HG03432 (cell line): ENCODE measurements at regions not wholly inside any gene's neighbourhood (a gene's known extent, or its start where the extent isn't known, plus 50 kb on each side); places are given as distances from the start of the nearest gene placed in this dataset.

Experiments
- ATAC-seq: cut with Tn5 transposase; IDR thresholded peaks from one replicate; pipeline ENCODE4 v1.9.1; 2021; ENCODE audit warnings: mild to moderate bottlenecking, moderate library complexity; ENCODE audit not compliant: unreplicated experiment

GRCh38 chr11:130582981-130583380 is 134.5 kb downstream of the ADAMTS15 start:
- ATAC-seq: no peak

GRCh38 chr11:130583801-130584211 is 135.4 kb downstream of the ADAMTS15 start:
- no peak for ATAC-seq

GRCh38 chr11:130585545-130585944 is 137.1 kb downstream of the ADAMTS15 start:
- no peak for ATAC-seq

- no peak for ATAC-seq
Observed at GRCh38 chr11:130587658-130588057, 139.2 kb downstream of the ADAMTS15 start.

GRCh38 chr11:130588471-130588870 is 140.0 kb downstream of the ADAMTS15 start:
- no peak for ATAC-seq

GRCh38 chr11:130592056-130592455 is 143.6 kb downstream of the ADAMTS15 start:
- no peak for ATAC-seq

GRCh38 chr11:130593064-130593463 is 144.6 kb downstream of the ADAMTS15 start:
- no peak for ATAC-seq

- ATAC-seq: no peak
Observed at GRCh38 chr11:130598433-130598832, 150.0 kb downstream of the ADAMTS15 start.

- ATAC-seq: no peak
Observed at GRCh38 chr11:130599073-130599654, 150.7 kb downstream of the ADAMTS15 start.

GRCh38 chr11:130600139-130600538 is 151.7 kb downstream of the ADAMTS15 start:
- ATAC-seq: no peak

- ATAC-seq: no peak
Observed at GRCh38 chr11:130600616-130601015, 152.2 kb downstream of the ADAMTS15 start.

GRCh38 chr11:130601141-130601540 is 152.7 kb downstream of the ADAMTS15 start:
- no peak for ATAC-seq

- no peak for ATAC-seq
Observed at GRCh38 chr11:130601764-130602460, 153.5 kb downstream of the ADAMTS15 start.

- no peak for ATAC-seq
Observed at GRCh38 chr11:130602641-130603334, 154.3 kb downstream of the ADAMTS15 start.

- no peak for ATAC-seq
Observed at GRCh38 chr11:130603335-130603906, 155.0 kb downstream of the ADAMTS15 start.

- ATAC-seq: no peak
Observed at GRCh38 chr11:130604606-130605005, 156.2 kb downstream of the ADAMTS15 start.

- no peak for ATAC-seq
Observed at GRCh38 chr11:130606178-130606577, 157.7 kb downstream of the ADAMTS15 start.

GRCh38 chr11:130606781-130607511 is 158.5 kb downstream of the ADAMTS15 start:
- ATAC-seq: no peak

GRCh38 chr11:130608287-130608686 is 159.8 kb downstream of the ADAMTS15 start:
- no peak for ATAC-seq

GRCh38 chr11:130609121-130610035 is 160.9 kb downstream of the ADAMTS15 start:
- ATAC-seq: no peak
